Retinal pigment epithelial cell (primary cell): ENCODE measurements at regions not wholly inside any gene's neighbourhood (a gene's known extent, or its start where the extent isn't known, plus 50 kb on each side); places are given as distances from the start of the nearest gene placed in this dataset.

Source experiments
- DNase-seq: peaks from one replicate; pipeline ENCODE4 v3.0.0-alpha.2; 2010; ENCODE audit warnings: low read depth
- H3K4me3 ChIP-seq: 2 replicates; pipeline ENCODE4 v1.5.1; 2011; ENCODE audit warnings: mild to moderate bottlenecking, low read length, control low read depth, moderate library complexity
- TF ChIP-seq, protein P1 (sequence below): conservative IDR thresholded peaks from 2 replicates; pipeline ENCODE4 v1.5.1; 2011; ENCODE audit warnings: low read depth, low read length, control low read depth, inconsistent platforms

DNA sequence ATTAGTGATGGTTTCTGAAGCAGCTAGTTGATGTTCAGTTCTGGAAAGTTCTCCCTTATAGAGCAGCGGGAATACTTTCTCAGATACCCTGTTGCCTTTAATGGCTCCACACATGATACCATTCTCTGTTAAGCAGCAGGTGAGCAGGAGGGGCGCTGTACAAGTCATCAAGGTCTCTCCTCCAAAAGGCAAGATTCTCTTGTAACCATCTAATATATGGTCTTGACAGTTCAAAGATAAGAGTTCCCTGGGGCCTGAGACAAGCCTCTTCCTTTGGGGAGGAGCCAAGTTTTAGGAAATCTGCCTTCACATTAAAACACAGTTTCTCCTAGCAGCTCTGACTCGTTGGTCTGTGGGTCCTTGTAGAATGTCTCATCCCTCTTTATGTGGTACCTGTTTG, 258.2 kb downstream of the QKI start:
- no peak for DNase-seq
- TF ChIP-seq, protein P1, sequence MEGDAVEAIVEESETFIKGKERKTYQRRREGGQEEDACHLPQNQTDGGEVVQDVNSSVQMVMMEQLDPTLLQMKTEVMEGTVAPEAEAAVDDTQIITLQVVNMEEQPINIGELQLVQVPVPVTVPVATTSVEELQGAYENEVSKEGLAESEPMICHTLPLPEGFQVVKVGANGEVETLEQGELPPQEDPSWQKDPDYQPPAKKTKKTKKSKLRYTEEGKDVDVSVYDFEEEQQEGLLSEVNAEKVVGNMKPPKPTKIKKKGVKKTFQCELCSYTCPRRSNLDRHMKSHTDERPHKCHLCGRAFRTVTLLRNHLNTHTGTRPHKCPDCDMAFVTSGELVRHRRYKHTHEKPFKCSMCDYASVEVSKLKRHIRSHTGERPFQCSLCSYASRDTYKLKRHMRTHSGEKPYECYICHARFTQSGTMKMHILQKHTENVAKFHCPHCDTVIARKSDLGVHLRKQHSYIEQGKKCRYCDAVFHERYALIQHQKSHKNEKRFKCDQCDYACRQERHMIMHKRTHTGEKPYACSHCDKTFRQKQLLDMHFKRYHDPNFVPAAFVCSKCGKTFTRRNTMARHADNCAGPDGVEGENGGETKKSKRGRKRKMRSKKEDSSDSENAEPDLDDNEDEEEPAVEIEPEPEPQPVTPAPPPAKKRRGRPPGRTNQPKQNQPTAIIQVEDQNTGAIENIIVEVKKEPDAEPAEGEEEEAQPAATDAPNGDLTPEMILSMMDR: no peak
- H3K4me3 ChIP-seq: no peak overlapping the region

DNA sequence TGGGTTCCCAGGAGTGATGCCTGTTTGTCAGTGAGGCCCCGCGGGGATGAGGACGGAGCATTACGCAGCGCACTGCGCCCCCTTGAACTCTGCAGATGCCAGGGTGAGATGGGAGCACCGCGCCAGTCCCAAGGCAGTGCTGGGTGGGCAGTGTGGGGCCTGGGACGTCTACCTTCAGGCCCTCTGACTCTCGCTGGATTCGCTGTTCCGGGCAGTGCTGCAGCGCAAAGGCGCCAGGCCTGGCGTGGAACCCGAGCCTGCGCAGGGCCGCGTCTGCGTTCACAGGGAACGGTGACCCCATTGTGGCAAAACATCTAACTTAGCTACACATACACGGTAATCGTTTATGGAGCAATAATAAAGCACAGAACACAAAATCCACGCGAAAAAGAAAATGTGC, 257.3 kb downstream of the QKI start:
- TF ChIP-seq, protein P1: no peak
- H3K4me3 ChIP-seq: no peak overlapping the region
- no peak for DNase-seq

DNA sequence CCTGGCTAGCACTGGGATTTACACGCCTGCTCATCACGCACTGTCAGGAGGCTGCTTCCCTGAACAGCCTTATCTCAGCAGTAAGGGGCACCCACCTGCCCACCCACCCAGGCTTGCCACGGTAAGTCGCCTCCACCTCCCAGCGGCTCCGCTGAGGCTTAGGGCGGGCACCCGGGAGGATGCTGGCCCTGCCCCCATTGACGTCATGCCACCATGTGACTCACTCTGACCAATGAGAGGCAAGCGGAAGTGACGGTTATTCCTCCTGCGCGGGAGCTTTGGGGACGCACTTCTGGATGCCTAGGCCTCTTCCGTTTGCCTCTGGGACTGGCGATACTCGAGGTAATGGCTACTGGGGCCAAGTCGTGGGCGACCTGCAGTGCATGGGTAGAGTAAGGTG, 256.8 kb downstream of the QKI start:
- no peak overlapping the region for H3K4me3 ChIP-seq
- TF ChIP-seq, protein P1: no peak
- DNase-seq: no peak

DNA sequence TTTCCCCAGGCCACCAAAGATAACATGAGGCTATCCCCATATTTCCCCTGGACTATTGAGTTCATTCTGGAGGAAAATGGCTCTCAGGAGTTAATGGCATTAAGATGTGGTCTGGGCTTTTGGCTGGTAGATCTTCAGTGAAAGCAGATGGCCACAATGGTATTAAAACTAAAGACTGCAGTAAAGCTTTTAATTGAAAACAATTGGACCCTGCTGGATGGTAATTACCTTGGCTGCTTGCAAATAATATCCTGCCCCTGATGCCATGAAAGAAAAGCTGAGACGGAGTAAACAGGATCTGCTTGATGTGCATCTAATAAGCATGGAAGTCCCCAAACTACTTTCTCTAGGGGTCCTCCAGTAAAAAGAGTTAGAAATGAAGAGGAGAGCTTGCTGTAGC, 255.8 kb downstream of the QKI start:
- TF ChIP-seq, protein P1: no peak
- DNase-seq: no peak
- no peak overlapping the region for H3K4me3 ChIP-seq

DNA sequence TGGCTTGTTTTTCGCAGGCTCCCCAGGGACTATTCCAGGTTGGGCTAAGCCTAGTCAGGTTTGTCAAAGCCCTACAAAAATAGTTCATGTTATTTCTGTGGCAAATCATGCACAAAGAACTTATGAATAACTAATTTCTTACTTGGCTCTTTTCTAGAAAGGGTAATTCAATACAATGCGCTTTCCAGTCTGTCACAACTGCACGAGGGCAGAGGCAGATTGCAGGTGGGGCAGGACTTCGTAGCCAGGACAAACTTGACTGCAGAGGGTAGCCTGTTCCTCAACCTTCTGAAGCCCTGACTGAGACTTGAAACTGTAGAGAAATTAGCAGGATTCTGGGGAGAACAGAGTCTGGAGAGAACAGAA, 253.5 kb downstream of the QKI start:
- TF ChIP-seq, protein P1: no peak
- no peak for DNase-seq
- H3K4me3 ChIP-seq: no peak overlapping the region

DNA sequence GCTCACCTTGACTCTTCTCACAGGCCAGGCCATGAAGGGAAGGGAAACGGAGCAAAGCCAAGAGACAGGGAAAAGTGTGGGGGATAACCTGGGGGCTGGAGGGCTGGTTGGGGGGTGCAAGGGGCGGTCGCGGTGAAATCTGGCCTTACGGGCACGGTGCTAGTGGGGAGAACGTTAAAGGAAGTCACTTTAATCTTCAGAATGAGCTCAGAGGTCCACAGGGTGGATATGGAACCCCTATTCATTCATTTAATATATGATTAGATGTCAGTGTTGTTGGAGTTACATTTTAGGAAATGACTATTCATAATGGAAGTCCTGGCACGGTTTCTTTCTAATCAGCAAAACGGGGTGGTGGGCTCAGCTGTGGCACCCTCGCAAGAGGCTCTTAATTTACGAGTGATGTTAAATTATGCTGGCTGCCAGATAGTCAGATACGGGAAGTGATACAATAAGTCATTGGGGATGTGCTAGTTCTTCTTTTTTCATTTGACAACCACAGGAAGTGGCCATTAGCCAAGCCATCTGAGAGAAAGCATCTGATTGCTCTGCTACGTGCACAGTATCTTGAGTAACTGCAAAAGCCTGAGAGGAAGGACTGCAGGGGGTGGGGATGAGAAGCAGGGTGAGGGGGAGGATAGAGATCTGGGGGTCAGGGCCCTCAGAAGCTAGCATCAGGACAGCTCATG, 253.0 kb downstream of the QKI start:
- no peak for DNase-seq
- no peak overlapping the region for H3K4me3 ChIP-seq
- TF ChIP-seq, protein P1: no peak

DNA sequence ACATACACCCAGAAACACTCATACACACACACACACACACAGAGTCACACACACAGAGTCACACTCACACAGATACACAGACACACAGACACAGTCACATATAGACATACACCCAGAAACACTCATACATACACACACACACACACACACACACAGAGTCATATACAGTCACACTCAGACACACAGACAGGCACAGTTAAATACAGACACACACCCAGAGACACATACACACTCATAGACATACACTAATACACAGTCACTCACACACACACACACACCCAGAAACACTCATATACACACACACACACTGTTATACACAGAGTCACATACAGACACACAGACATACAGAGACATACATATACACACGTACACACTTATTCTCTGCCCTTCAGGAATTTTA, 250.9 kb downstream of the QKI start:
- H3K4me3 ChIP-seq: no peak overlapping the region
- DNase-seq: no peak

More for the DNA sequence above, 250.9 kb downstream of the QKI start:
- TF ChIP-seq, protein P1: no peak
